H1 (cell line): ENCODE measurements at regions not wholly inside any gene's neighbourhood (a gene's known extent, or its start where the extent isn't known, plus 50 kb on each side); places are given as distances from the start of the nearest gene placed in this dataset.
A peak's percentile ranks its signal among the peaks of the same experiment; 100 is the strongest.

ENCODE experiments used
- CTCF ChIA-PET: fragments of 300-600 bp; sonication (Branson Sonifier 250); formaldehyde crosslinking; loops from one replicate; lab custom pipeline; 2021; ENCODE audit not compliant: partially characterized antibody; lab: Charles Lee
- POLR2A ChIA-PET: fragments of 300-600 bp; sonication (Branson Sonifier 250); formaldehyde crosslinking; loops from one replicate; lab custom pipeline; 2021; ENCODE audit warnings: inconsistent platforms; ENCODE audit not compliant: partially characterized antibody; lab: Charles Lee
- DNase-seq, 2 experiments: peaks; one replicate each; pipeline versions ENCODE4 v3.0.0 to v3.0.0-alpha.2; 2010 to 2022; ENCODE audit warnings: low spot score in 2 of 2, low read depth in 1 of 2, mixed read lengths in 1 of 2
- FAIRE-seq: peaks from 2 replicates; lab custom pipeline; 2011; peaks lifted over from hg19 to GRCh38; lab: Jason Lieb, UNC
- H2AFZ ChIP-seq: 2 replicates; pipeline ENCODE4 v1.8.1; 2012; ENCODE audit warnings: low read length, inconsistent platforms
- H2AK5ac ChIP-seq: 2 replicates; pipeline ENCODE4 v1.6.1; 2013; ENCODE audit warnings: low read depth, low read length
- H2BK120ac ChIP-seq: replicated peaks from 2 replicates; pipeline ENCODE3; 2013; ENCODE audit warnings: low read depth, low read length, inconsistent platforms
- H2BK12ac ChIP-seq: 2 replicates; pipeline ENCODE4 v1.6.1; 2013; ENCODE audit warnings: low read depth, low read length
- H2BK15ac ChIP-seq: 2 replicates; pipeline ENCODE4 v1.6.1; 2013; ENCODE audit warnings: low read length
- H2BK20ac ChIP-seq: 2 replicates; pipeline ENCODE4 v1.6.1; 2013; ENCODE audit warnings: low read length
- H2BK5ac ChIP-seq: 2 replicates; pipeline ENCODE4 v1.6.1; 2013; ENCODE audit warnings: low read depth, low read length
- H3K14ac ChIP-seq: 2 replicates; pipeline ENCODE4 v1.6.1; 2013; ENCODE audit warnings: inconsistent platforms; ENCODE audit not compliant: insufficient read length
- H3K18ac ChIP-seq: 2 replicates; pipeline ENCODE4 v1.6.1; 2013; ENCODE audit warnings: low read length; ENCODE audit errors: extremely low read depth
- H3K23ac ChIP-seq: 2 replicates; pipeline ENCODE4 v1.6.1; 2013; ENCODE audit warnings: inconsistent platforms; ENCODE audit not compliant: insufficient read length
- H3K23me2 ChIP-seq: 2 replicates; pipeline ENCODE4 v1.6.1; 2013; ENCODE audit warnings: low read depth, low read length
- H3K27ac ChIP-seq: 2 replicates; pipeline ENCODE4 v1.6.1; 2011; ENCODE audit warnings: low read depth, low read length, inconsistent platforms
- H3K27me3 ChIP-seq, 4 experiments: replicated peaks in 1 of 4; 1 replicate in 1 of 4; 2 replicates in 3 of 4; pipeline versions ENCODE4 v1.6.1 to v1.8.1; 2011 to 2013; ENCODE audit warnings: low read length in 3 of 4, mild to moderate bottlenecking in 3 of 4, inconsistent platforms in 2 of 4, mixed read lengths in 2 of 4, moderate library complexity in 1 of 4; ENCODE audit not compliant: control insufficient read depth in 3 of 4, insufficient read depth in 3 of 4; ENCODE audit errors: extremely low read depth in 1 of 4
- H3K36me3 ChIP-seq, 4 experiments: 2 replicates each; pipeline versions ENCODE4 v1.6.1 to v1.8.1; 2011 to 2013; ENCODE audit warnings: mild to moderate bottlenecking in 4 of 4, low read length in 3 of 4, moderate library complexity in 2 of 4, control low read depth in 1 of 4, inconsistent platforms in 1 of 4; ENCODE audit not compliant: insufficient read depth in 4 of 4, control insufficient read depth in 2 of 4
- H3K4ac ChIP-seq: replicated peaks from 2 replicates; pipeline ENCODE3; 2013; ENCODE audit warnings: low read length, low read depth, mixed read lengths, inconsistent platforms; ENCODE audit not compliant: insufficient read length
- H3K4me1 ChIP-seq, 4 experiments: replicated peaks in 1 of 4; 1 replicate in 1 of 4; 2 replicates in 3 of 4; pipeline versions ENCODE4 v1.6.1 to v1.8.1; 2011 to 2013; ENCODE audit warnings: low read length in 3 of 4, inconsistent platforms in 2 of 4, mixed read lengths in 1 of 4; ENCODE audit not compliant: insufficient read depth in 4 of 4, control insufficient read depth in 3 of 4
- H3K4me2 ChIP-seq, 2 experiments: 2 replicates each; pipeline versions ENCODE4 v1.6.1 to v1.8.1; 2011 to 2013; ENCODE audit warnings: low read depth in 2 of 2, low read length in 2 of 2, control low read depth in 1 of 2, inconsistent platforms in 1 of 2, mild to moderate bottlenecking in 1 of 2; ENCODE audit not compliant: insufficient read depth in 1 of 2
- H3K4me3 ChIP-seq, 4 experiments: fragments of 200-600, 300-600 bp in 1 of 4; sonication (generic), shearing (Covaris generic), sonication (Bioruptor Twin) in 1 of 4; 2 replicates each; pipeline versions ENCODE4 v1.5.1 to v1.8.1; 2011 to 2016; ENCODE audit warnings: low read length in 4 of 4, low read depth in 3 of 4, control low read depth in 2 of 4, inconsistent platforms in 2 of 4, mild to moderate bottlenecking in 2 of 4, mixed read lengths in 1 of 4, moderate library complexity in 1 of 4; ENCODE audit not compliant: insufficient read depth in 2 of 4; ENCODE audit errors: extremely low read depth in 1 of 4
- H3K56ac ChIP-seq: replicated peaks from 2 replicates; pipeline ENCODE3; 2013; ENCODE audit warnings: low read depth, mild to moderate bottlenecking, mixed read lengths, low read length, inconsistent platforms; ENCODE audit not compliant: insufficient read length
- H3K79me1 ChIP-seq: 2 replicates; pipeline ENCODE4 v1.6.1; 2013; ENCODE audit warnings: low read depth, low read length, control low read depth
- H3K79me2 ChIP-seq, 2 experiments: 2 replicates each; pipeline versions ENCODE4 v1.6.1 to v1.8.1; 2012 to 2013; ENCODE audit warnings: low read length in 2 of 2, mild to moderate bottlenecking in 2 of 2, inconsistent platforms in 1 of 2; ENCODE audit not compliant: insufficient read depth in 2 of 2, control insufficient read depth in 1 of 2
- H3K9ac ChIP-seq, 4 experiments: replicated peaks in 1 of 4; 1 replicate in 1 of 4; 2 replicates in 3 of 4; pipeline versions ENCODE4 v1.6.1 to v1.8.1; 2011 to 2013; ENCODE audit warnings: low read depth in 3 of 4, low read length in 3 of 4, control low read depth in 2 of 4, mild to moderate bottlenecking in 2 of 4, moderate library complexity in 2 of 4, inconsistent platforms in 1 of 4; ENCODE audit errors: extremely low read depth in 1 of 4
- H3K9me3 ChIP-seq, 2 experiments: 2 replicates each; pipeline versions ENCODE4 v1.6.1 to v1.8.1; 2012 to 2013; ENCODE audit warnings: mild to moderate bottlenecking in 2 of 2, moderate library complexity in 2 of 2, control low read depth in 1 of 2, inconsistent platforms in 1 of 2, low read depth in 1 of 2, low read length in 1 of 2, mixed read lengths in 1 of 2; ENCODE audit not compliant: insufficient read depth in 2 of 2
- H4K20me1 ChIP-seq, 2 experiments: replicated peaks in 1 of 2; 2 replicates each; pipeline versions ENCODE3 to v1.8.1; 2011 to 2013; ENCODE audit warnings: inconsistent platforms in 2 of 2, low read length in 2 of 2, mild to moderate bottlenecking in 1 of 2; ENCODE audit not compliant: insufficient read depth in 2 of 2, control insufficient read depth in 1 of 2
- H4K5ac ChIP-seq: 2 replicates; pipeline ENCODE4 v1.6.1; 2013; ENCODE audit warnings: low read length, low read depth, mixed read lengths, inconsistent platforms; ENCODE audit not compliant: insufficient read length
- H4K8ac ChIP-seq: 2 replicates; pipeline ENCODE4 v1.8.0; 2013; ENCODE audit warnings: mild to moderate bottlenecking, moderate library complexity, low read length, inconsistent platforms; ENCODE audit not compliant: insufficient read depth; ENCODE audit errors: extremely low read depth
- H4K91ac ChIP-seq: replicated peaks from 2 replicates; pipeline ENCODE3; 2013; ENCODE audit warnings: low read length, mixed read lengths, inconsistent platforms; ENCODE audit not compliant: insufficient read length
- WGBS, 2 experiments: shearing (Covaris generic) in 1 of 2; methylation state at CpG; one replicate each; pipeline versions ENCODE4 v1.1.6 to v1.1.7; 2013 to 2015; ENCODE audit warnings: low lambda C conversion rate in 2 of 2, mixed read lengths in 2 of 2, inconsistent platforms in 1 of 2, low coverage in 1 of 2, missing lambda C conversion rate in 1 of 2; ENCODE audit not compliant: insufficient replicate concordance in 2 of 2, insufficient coverage in 1 of 2, insufficient read length in 1 of 2; ENCODE audit errors: extremely low coverage in 1 of 2, missing lambda C conversion rate in 1 of 2; 5-methylcytosine and 5-hydroxymethylcytosine counted together
- TF ChIP-seq, protein P1 (sequence below), 3 experiments: IDR thresholded peaks; 1 replicate in 2 of 3; 2 replicates in 1 of 3; pipeline versions ENCODE4 v1.5.1 to v1.6.1; 2011; ENCODE audit warnings: low read length in 3 of 3, mild to moderate bottlenecking in 3 of 3, inconsistent platforms in 2 of 3, low read depth in 1 of 3, moderate library complexity in 1 of 3; ENCODE audit not compliant: insufficient read depth in 1 of 3; ENCODE audit errors: control extremely low read depth in 1 of 3

- Histone ChIP-seq H3K79me1 (no peaks in the 10 kb centered on the region), H2BK5ac (no peak overlapping the region), H3K23me2 (no peaks in the 10 kb centered on the region), H3K4me1 (peaks cover 0 to 5% (median 0%) of the 10 kb centered on the region in 4 experiments; a peak in 1 of 7 replicates), H4K91ac (no peak overlapping the region), H2AK5ac (no peak overlapping the region), H2BK20ac (no peak overlapping the region), H3K27me3 (no peaks in the 10 kb centered on the region), H2BK120ac (no peak overlapping the region), H4K5ac (no peak overlapping the region), H3K36me3 (no peaks in the 10 kb centered on the region; a peak in 1 of 8 replicates), H4K8ac (no peak overlapping the region), H3K9me3 (no peaks in the 10 kb centered on the region), H3K9ac (no peak overlapping the region), H3K18ac (no peak overlapping the region), H3K23ac (no peak overlapping the region), H3K79me2 (no peaks in the 10 kb centered on the region), H2BK15ac (no peak overlapping the region), H3K14ac (no peak overlapping the region), H3K4ac (no peak overlapping the region), H4K20me1 (no peaks in the 10 kb centered on the region), H3K56ac (no peak overlapping the region), H3K4me3 (no peak overlapping the region), H3K27ac (no peak overlapping the region; the same call in 1 of the 2 replicates), H2BK12ac (no peak overlapping the region), H3K4me2 (no peak overlapping the region), H2AFZ (no peak overlapping the region)
- FAIRE-seq (no peak), DNase-seq (no peak)
- ChIA-PET CTCF (interaction anchor here (1.0 to 2.2 kb wide), 2 partner anchors 10 to 17 kb away, joined by 3 to 5 read pairs; no protein-coding TSS in a partner anchor), POLR2A (no interaction called here)
- WGBS, 2 experiments = 91% methylated on average over 15 of the region's 15 CpGs; no CpG with 5 or more reads in 1 of the 2 experiments
- TF ChIP-seq, protein P1, sequence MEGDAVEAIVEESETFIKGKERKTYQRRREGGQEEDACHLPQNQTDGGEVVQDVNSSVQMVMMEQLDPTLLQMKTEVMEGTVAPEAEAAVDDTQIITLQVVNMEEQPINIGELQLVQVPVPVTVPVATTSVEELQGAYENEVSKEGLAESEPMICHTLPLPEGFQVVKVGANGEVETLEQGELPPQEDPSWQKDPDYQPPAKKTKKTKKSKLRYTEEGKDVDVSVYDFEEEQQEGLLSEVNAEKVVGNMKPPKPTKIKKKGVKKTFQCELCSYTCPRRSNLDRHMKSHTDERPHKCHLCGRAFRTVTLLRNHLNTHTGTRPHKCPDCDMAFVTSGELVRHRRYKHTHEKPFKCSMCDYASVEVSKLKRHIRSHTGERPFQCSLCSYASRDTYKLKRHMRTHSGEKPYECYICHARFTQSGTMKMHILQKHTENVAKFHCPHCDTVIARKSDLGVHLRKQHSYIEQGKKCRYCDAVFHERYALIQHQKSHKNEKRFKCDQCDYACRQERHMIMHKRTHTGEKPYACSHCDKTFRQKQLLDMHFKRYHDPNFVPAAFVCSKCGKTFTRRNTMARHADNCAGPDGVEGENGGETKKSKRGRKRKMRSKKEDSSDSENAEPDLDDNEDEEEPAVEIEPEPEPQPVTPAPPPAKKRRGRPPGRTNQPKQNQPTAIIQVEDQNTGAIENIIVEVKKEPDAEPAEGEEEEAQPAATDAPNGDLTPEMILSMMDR (IDR thresholded peaks at IDR 0.05; ENCODE audit: control extremely low read depth in 1 of 3, insufficient read depth in 1 of 3, low read depth in 1 of 3, low read length in 3 of 3) = peak in 1 of 3 experiments; percentile 12; a peak in 1 of 4 replicates
Measured at GRCh38 chr22:48475661-48476345, 1351.9 kb downstream of the BRD1 start.
